GM18498 (cell line): ENCODE measurements at regions not wholly inside any gene's neighbourhood (a gene's known extent, or its start where the extent isn't known, plus 50 kb on each side); places are given as distances from the start of the nearest gene placed in this dataset.

Experiments
- ATAC-seq: cut with Tn5 transposase; IDR thresholded peaks from one replicate; pipeline ENCODE4 v1.9.1; 2021; ENCODE audit warnings: mild to moderate bottlenecking, moderate library complexity; ENCODE audit not compliant: unreplicated experiment

DNA sequence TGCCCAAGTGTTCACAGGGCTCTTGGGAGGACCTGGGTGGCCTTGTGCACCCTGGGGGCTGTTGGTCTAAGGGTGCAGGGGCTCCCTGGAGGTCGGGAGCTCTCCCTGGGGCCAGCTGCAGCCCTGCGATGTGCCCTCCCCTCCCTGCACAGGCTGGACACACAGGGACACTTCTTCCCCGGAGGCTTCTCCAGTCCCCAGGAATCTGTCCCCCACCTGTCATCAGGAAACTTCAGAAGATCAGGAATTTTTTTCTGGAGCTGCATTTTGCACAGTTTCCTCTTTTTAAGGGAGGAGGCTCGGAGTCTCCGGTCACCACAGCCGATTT, 66.9 kb upstream of the BHLHE23 start:
- no peak for ATAC-seq

DNA sequence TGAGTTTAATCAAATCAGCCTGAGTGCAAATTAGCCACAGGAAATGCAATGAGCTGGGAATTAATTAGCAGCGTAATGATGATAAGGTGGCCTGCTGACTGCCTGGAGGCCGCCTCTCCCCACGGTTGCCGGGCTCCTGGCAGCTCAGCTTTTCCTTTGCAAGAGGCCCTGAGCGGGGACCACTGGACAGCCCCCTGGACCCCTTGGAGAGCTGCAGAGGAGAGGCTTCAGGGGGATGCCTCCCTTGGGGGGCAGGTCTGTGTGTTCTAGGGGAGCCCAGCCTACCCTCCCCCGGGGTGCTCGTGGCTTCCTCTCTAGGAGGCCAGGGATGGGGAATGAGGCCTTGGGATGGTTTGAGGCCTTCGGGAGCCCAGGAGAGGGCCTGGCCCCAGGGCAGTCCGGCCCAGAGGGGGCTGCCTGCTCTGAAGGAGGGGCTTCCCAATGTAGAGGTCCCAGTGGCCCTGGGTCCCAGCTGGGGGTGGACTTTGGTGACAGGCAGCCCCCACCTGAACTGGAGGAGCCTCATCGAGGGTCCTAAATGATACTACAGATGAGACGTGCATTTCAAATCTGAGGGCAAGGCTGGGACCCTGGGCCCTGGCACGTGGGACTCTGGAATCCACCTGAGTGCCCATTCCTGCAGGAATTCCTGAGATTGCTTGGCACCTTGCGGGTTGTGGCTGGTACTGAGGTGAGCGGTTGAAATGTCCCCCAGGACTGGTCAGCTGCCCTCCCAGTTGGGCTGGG, 66.4 kb upstream of the BHLHE23 start:
- ATAC-seq: no peak

DNA sequence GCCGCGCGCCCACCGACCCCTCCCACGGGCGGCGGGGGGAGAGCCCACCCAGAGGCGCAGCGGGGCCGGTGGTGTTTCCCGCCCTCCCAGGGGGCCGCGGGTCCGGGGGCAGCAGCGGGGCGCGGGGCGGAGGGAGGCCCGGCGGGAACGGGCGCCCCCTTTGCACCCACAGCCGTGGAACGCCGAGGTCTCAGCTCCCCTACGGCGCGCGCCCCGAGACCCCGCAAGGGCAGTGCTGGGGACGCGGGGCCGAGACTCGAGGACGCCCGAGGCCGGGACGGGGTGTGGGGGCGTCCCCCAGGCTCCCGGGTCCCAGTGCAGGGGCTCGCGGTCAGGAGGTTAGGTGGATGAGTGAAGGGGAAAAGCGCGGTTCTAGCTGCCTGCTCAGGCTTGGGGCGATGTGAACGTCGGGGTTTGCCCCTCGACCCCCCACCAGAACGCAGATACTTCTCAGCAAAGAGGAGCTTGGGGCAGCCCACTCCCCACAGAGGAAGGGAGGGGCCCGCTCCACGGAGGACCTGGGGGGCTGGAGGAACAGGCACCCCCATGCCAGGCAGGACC, 65.5 kb upstream of the BHLHE23 start:
- ATAC-seq: no peak

DNA sequence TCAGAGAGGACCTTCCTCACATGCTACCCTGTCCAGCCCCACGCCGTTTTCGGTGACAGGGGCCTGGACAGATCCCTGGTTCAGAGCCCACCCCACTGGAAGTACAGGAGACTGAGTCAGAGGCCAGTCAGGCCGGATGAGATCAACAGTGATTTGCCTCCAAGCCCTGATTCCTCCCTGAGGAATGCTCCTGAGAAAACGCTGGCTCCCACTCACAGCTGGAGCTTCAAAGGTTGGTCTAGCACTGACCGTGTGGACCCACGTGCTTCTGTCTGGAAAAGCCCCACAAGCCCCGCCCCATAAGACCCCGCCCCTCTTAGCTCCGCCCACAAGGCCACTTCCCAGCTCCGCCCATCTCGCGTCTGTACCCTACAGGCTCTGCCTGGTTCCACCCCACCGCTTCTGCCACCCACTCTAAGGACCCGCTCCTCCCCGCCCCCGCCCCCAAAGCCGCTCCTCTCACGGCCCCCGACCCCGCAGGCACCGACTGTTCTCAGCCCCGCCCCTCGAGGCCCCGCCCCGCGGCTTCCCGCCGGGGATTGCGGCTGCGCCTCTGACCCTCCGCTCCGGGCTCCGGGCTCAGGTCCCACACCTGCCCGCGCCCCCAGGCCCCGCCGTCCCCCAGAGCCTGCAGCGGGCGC, 64.9 kb upstream of the BHLHE23 start:
- ATAC-seq: no peak

DNA sequence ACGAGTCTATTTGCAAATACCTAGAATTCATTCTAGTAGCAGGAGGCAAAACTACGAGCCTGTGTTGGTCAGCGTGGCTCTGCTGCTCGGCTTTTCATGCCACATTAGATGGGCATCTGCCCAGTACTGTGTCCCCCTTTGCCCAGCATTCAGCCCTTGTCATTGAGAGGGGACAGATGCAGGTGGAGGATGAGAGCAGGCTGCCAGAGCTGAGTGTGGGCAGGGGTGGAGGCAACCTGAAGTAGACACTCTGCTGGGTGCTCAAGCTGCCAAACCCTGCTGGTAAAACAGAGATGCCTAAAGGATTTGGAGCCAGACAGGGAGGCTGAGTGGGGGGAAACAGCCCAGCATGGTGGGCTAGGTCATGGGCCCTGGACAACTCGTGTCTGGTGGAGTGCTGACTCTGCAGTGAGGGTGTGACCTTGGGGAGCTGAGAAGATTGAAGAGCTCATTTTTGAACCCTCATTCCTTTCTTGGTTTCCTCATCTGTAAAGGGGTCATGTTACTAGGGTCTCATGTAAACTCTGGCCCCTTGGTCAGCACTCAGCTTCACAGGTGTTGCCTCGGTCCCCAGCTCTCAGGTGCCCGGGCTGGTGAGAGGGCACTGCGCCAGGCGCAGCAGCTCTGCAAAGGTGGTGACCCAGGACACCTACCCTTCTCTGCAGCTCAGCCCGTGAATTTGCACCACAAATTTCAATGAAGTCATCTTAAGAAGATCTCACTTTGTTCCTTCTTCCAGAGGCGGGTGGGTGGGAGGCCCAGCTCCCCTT, 64.2 kb upstream of the BHLHE23 start:
- no peak for ATAC-seq

DNA sequence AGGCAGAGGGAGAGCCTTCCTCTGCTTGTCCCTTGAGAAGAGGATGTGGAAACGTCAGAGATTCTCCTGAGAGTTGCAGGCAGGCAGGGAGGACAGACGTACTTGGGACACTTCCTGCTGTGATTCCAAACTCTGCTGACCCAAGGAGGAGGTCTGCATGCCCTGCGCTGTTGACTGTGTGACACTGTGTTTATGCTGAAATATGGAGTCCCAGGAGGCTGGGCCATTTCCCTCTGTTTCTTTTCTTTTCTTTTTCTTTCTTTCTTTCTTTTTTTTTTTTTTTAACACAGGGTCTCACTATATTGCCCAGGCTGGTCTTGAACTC, 63.5 kb upstream of the BHLHE23 start:
- ATAC-seq: no peak

DNA sequence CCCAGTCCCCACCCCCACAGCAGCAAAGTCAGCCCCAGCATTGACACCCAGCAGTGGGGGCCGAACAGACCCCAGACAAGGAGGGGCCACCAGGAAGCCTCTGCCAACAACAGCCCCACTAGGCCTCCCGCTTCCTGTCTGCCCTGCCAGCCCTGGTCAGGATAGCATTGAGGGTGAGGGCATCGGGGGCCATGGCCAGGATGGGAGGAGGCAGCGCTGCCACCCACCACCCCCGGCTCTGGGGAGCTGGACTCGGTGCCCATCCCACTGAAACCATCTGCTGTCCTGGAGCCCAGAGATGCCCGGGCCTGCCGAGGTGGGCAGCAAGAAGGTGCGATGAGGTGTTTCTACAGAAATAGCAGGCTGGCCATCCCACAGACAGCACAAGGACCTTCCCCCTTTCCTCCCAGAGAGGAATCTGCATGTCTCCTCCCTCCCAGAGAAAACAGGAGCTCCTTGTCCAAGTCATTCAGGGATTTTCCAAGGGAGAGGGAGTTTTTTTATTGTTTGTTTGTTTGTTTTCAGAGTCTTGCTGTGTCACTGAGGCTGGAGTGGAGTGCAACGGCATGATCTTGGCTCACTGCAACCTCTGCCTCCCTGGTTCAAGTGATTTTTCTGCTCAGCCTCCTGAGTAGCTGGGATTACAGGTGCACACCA, 62.1 kb upstream of the BHLHE23 start:
- no peak for ATAC-seq

DNA sequence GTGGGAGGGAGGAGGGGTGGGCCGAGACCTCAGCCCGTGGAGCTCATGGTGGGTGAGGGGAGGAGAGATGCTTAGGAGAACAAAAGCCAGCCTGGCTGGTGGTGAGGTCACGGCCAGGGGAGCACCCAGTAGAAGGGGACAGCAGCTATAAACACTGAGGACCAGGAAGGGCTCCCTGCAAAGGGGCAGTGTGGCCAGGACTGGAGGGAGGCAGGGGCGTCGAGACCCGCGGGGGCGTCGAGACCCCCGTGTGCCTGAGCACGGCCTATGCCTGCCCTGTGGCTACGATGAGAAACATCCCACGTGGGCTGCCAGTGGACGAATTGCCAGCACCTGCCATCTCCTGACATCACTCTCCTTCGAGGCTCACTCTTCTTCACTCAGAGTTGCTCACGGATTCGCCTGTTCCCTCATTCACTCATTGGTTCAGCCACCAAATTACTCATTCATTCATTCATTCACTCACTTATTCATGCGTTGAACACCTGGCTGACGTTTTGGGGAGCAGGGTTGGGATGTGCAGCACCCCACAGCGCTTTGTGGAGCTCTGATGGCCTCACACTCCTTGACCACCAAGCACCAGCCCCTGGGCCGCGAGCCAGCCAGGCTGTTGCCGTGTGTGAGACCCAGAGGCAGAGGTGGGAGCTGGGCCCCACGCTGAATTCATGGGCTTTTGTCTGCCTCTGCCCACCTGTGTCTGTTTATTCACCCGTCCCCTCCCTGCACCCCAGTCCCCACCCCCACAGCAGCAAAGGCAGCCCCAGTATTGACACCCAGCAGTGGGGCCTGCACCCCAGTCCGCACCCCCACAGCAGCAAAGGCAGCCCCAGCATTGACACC, 61.2 kb upstream of the BHLHE23 start:
- ATAC-seq: no peak

DNA sequence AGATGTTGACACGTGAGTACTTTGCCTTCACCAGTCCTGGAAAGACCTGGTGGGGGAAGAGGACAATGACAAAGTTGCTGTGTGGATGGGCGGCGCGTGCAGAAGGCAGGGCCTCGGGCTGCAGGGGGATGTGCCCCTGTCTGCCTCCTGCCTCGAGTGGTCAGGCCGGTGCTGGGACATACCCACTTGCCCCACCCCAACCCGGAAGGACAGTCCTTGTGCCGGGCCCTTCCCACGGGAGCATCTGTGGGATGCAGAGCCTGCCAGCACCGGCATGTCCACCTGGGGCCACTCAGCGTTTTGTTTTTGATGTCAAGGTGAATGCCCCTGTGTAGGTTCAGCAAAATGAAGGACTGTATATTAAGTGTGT, 60.5 kb upstream of the BHLHE23 start:
- no peak for ATAC-seq

DNA sequence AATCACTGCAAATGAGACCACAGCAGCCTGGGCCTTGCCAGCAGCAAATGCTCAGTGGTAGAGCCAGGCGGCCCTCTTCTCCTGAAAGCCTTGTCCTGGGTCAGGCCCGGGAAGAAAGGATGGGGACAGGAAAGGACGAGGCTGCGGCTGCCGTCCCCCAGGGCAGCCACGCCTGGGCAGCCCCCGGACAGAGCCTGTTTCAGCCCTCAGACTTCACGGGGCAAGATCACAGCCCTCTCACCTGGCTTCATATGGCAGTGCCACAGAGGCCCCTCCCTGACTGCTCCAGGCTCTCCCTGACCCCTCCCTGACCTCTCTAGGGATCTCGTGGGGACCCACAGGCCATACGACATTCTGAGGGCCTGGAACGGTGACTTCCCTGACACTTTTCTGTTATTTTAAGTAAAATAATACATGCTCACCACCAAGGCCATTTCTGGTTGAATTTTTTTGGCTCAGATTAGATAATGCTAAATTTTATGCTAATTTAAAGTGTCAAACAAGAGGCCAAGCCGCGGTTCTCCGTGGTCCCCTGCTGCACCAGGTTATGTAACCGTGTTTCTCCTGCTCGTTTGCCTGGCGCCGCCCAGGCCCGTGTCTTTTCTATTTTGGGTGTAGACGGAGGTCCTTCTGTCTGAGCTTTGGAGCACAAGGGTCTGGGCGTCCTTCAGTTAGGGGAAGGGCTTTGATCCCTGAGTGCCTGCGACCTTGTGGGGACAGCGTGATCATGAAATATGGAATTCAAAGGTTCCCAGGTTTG, 59.9 kb upstream of the BHLHE23 start:
- ATAC-seq: no peak

DNA sequence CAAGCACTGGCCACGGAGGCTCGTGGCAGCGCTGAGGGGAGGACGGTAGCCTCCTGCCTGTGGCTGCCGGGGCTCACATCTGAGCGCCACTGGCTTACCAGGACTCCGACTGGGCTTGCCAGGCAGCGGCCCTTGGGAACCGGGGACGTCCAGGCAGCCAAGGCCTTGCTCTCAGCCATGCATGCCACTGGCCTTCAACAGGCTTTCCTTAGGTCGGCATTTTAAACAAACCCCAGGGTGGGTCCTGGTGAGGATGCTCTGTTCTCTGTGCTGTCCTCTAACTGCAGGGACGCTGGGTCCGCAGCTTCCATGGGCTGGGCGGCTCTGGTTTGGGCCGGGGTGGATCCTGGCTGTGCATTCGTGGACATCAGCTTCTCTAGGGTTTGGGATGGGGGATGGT, 59.1 kb upstream of the BHLHE23 start:
- no peak for ATAC-seq

DNA sequence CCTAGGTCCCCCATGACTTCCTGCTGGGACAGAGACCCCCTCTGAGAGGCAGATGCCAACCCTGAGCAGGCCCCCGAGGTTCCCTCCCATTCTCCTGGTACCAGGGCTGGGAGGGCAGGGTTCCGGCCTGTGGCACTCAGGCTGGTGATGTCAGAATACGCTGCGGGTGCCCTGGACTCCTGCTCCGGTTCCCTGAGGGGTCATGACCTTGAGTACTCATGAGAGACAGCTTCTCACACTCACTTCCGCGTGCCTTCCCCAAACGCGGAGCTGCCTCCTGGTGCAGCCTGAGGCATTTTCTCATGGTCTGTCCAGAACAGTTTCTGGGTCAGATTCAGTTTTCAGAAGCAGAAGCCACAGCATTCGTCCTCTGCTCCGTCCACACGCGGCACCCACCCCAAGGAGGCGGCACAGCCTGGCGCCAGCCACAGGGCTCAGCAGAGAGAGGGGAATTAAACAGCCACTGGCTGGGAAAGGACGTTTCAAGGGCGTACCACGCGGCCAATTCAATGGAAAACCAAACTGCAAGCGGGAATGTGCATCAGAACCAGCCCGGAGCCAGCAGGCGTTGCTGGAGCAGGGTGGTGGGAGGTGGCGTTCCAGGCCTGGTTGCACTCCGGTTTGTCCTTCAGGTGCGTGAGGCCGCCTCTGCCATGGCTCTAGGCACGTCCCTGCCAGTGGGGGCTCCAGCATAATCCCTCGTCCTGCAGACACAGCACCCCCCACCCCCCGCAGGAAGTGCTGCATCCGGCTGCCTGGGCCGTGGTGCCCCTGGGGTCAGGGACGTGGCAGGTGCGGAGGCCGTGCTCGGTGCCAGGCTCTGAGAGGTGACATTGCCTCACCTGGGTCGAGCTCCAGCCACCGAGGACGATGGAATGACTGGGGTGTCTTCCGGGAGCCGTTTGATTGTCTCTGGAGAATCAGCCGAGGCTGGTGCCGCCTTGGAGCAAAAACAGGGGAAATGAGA, 58.3 kb upstream of the BHLHE23 start:
- no peak for ATAC-seq

DNA sequence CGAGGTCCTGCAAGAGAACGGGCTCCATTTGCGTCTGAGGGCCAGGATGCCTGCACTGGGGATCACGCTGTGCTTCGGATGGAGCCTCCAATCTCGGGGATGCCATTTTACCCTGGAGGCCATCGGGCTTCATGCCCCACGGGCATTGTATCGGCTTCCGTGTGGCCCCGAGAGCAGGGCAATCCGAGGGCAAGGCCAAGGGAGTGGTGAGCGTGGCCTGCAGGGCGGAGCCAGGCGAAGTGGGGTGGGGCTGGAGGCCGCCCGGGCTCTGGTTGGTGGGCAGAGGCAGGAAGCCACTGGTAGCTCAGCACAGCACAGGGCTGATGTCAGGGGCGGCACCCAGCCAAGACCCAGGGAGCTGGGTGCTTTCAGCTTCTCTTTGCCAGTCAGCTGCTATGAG, 57.5 kb upstream of the BHLHE23 start:
- no peak for ATAC-seq

DNA sequence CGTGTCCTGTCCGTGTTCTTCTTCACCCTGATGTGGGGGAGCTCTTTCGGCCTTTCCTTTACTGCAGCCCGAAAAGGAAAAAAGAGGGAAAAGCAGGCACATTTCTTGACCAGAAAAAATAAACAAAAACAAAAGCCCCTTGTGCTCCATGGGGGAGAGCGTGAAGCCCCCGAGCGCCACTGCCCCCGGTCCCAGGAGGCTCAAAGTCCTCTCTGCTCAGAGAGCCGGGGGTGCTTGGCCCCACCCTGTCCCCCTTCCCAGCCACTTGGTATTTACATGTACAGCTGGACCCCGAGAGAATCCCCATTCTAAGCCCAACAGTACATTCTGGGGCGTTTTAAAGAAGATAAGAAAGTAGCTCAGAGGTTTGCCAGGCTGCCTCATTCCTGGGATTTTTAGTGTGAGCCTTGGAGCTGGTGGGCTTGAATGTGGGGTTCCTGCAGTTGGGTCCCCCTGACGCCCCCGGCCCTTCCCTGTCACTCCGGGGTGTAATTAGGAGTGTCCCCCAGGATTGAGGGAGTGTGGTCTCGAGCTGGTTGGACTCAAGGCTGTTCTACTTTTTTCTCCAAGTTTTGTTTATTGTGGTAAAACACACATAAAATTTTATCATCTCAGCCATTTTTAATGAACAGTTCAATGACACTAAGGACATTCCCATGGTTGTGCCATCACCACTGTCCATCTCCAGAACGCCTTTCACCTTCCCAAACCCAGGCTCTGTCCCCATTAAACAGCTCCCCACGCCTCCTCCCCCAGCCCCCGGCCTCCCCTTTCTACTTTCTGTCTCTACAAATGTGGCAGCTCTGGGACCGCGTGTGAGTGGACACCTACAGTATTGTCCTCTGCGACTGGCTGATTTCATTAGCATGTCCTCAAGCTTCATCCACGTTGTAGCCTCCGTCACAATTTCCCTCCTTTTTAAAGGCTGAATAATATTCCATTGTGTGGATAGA, 55.7 kb upstream of the BHLHE23 start:
- no peak for ATAC-seq

DNA sequence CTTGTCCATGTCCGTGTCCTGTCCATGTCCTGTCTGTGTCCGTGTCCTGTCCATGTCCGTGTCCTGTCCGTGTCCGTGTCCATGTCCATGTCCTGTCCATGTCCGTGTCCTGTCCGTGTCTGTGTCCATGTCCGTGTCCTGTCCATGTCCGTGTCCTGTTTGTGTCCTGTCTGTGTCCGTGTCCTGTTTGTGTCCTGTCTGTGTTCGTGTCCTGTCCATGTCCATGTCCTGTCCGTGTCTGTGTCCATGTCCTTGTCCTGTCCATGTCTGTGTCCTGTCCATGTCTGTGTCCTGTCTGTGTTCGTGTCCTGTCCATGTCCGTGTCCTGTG, 55.0 kb upstream of the BHLHE23 start:
- no peak for ATAC-seq

DNA sequence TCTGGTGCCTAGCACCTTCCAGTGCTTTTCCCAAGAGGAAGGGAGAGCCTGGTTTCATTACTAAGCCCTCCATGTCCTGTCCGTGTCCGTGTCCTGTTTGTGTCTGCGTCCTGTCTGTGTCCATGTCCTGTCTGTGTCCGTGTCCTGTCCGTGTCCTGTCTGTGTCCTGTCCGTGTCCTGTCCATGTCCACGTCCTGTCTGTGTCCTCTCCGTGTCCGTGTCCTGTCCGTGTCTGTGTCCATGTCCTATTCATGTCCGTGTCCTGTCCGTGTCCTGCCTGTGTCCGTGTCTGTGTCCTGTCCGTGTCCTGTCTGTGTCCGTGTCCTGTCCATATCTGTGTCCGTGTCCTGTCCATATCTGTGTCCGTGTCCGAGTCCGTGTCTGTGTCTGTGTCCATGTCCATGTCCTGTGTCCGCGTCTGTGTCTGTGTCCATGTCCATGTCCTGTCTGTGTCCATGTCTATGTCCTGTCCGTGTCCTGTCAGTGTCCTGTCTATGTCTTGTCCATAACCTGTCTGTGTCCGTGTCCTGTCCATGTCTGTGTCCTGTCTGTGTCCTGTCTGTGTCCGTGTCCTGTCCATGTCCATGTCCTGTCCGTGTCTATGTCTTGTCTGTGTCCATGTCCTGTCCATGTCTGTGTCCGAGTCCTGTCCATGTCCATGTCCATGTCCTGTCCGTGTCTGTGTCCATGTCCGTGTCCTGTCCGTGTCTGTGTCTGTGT, 54.4 kb upstream of the BHLHE23 start:
- ATAC-seq: no peak
